ENCODE measurements at regions not wholly inside any gene's neighbourhood (a gene's known extent, or its start where the extent isn't known, plus 50 kb on each side); places are given as distances from the start of the nearest gene placed in this dataset.

DNA sequence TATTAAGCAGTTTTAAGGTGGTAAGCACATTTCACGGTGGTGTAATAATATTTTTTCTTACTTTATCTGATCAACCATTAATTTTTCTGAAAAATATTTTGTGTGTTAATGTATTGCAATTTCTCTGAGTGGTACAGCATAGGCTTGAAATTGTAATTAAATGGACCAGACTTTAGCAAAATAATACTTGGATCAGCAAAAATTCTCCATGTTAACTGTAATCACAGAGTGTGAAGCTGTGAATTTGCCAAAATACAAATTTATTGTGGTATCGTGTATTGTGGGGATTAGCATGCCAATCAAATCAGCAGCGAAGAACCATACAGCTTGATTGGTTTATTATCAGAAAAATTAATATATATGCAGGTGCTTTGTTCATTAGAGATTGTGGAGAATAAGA is 1088.9 kb upstream of the GYPC start:
- Histone ChIP-seq H3K27ac (no peak overlapping the region), H3K36me3 (no peaks in the 10 kb centered on the region), H3K27me3 (no peaks in the 10 kb centered on the region), H3K4me1 (ENCODE audit: insufficient read depth) (no peaks in the 10 kb centered on the region), H3K9me3 (no peaks in the 10 kb centered on the region), H3K4me3 (no peak overlapping the region)
- no peak for DNase-seq
- intact Hi-C loops (cut with DNase I) = no loop called here
- 47 to 52% (median 50%) methylated on average over 3 of the region's 3 CpGs for WGBS, 3 donors
- TF ChIP-seq, protein P1, sequence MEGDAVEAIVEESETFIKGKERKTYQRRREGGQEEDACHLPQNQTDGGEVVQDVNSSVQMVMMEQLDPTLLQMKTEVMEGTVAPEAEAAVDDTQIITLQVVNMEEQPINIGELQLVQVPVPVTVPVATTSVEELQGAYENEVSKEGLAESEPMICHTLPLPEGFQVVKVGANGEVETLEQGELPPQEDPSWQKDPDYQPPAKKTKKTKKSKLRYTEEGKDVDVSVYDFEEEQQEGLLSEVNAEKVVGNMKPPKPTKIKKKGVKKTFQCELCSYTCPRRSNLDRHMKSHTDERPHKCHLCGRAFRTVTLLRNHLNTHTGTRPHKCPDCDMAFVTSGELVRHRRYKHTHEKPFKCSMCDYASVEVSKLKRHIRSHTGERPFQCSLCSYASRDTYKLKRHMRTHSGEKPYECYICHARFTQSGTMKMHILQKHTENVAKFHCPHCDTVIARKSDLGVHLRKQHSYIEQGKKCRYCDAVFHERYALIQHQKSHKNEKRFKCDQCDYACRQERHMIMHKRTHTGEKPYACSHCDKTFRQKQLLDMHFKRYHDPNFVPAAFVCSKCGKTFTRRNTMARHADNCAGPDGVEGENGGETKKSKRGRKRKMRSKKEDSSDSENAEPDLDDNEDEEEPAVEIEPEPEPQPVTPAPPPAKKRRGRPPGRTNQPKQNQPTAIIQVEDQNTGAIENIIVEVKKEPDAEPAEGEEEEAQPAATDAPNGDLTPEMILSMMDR (IDR thresholded peaks at IDR 0.05) = no peak
- TF ChIP-seq POLR2A (IDR thresholded peaks at IDR 0.05) (no peak), EP300 (IDR thresholded peaks at IDR 0.05) (no peak)

DNA sequence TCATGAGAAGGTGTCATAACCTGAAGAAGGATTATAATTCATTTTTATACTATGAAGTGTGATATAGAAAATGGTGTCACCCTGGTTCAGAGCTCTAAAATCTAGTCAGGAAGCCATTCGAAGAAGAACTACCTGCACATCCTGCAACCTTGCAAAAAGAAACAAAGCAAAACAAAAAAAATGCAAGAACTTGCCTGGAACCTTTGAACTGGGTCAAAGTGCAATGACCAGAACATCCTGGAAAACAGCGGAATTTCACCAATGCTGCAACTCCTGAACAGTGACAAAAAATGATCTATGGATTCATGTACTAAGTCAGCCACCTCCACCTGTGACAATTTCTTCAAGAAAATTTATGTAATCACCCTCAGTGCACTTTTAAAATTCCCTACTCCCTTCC is 1083.3 kb upstream of the GYPC start:
- H3K4me3 ChIP-seq = no peak overlapping the region
- intact Hi-C loops (cut with DNase I) = no loop called here
- H3K27ac ChIP-seq = no peak overlapping the region
- H3K27me3 ChIP-seq = no peaks in the 10 kb centered on the region
- 59 to 77% (median 72%) methylated on average over 2 of the region's 2 CpGs for WGBS, 3 donors
- H3K4me1 ChIP-seq (ENCODE audit: insufficient read depth) = no peaks in the 10 kb centered on the region
- no peaks in the 10 kb centered on the region for H3K36me3 ChIP-seq
- TF ChIP-seq POLR2A (IDR thresholded peaks at IDR 0.05) = no peak
- TF ChIP-seq EP300 (IDR thresholded peaks at IDR 0.05) = no peak
- TF ChIP-seq, protein P1 (IDR thresholded peaks at IDR 0.05) = no peak
- no peak for DNase-seq
- no peaks in the 10 kb centered on the region for H3K9me3 ChIP-seq

DNA sequence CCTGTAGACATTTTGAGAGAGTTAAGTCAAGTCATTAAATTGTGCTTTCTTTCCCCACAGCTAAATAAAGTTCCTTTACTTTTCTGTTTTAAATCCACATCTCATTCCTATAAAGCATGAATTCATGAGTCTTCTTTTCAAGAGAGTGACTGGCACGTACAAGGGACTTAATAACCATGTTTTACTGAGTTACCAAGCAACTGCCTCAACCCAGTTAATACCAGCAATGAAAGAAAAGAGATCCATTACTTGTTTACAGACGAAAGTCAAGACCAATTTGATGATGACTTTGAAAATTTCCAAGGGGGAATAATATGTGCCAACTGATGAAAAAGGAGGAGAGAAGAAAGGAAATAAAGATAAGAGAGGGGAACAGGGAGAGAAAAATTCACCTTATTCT is 1082.5 kb upstream of the GYPC start:
- TF ChIP-seq POLR2A (IDR thresholded peaks at IDR 0.05) = no peak
- TF ChIP-seq, protein P1 (IDR thresholded peaks at IDR 0.05) = no peak
- no peak for TF ChIP-seq EP300 (IDR thresholded peaks at IDR 0.05)

DNA sequence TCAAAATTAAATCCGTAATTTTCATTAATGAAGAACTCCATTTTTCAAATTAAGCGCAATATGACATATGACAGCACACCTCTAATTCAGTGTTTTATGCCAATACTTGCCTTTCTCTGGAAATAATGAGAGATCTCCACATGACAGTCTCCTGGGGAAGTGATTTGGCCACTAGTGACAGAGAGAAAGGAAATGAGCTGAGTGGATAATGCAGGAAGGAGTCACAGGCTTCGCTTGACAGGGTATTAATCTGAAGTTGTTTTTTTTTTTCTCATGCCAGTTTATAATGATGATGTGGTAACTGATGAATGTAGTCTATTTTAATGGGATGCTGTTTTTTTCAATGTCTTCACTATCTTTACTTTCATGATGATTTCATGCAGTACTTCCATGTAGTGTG is 1079.4 kb upstream of the GYPC start:
- no peaks in the 10 kb centered on the region for H3K9me3 ChIP-seq
- DNase-seq = no peak
- H3K27ac ChIP-seq = no peak overlapping the region
- H3K4me1 ChIP-seq (ENCODE audit: insufficient read depth) = no peaks in the 10 kb centered on the region
- H3K27me3 ChIP-seq = no peaks in the 10 kb centered on the region
- 82 to 85% (median 82%) methylated on average over 3 of the region's 3 CpGs for WGBS, 3 donors
- intact Hi-C loops (cut with DNase I) = no loop called here
- H3K36me3 ChIP-seq = no peaks in the 10 kb centered on the region
- TF ChIP-seq POLR2A (IDR thresholded peaks at IDR 0.05) = no peak
- TF ChIP-seq EP300 (IDR thresholded peaks at IDR 0.05) = no peak
- TF ChIP-seq, protein P1 (IDR thresholded peaks at IDR 0.05) = no peak
- H3K4me3 ChIP-seq = no peak overlapping the region

More for the DNA sequence above, 1082.5 kb upstream of the GYPC start:
- H3K4me3 ChIP-seq = no peak overlapping the region
- H3K27ac ChIP-seq = no peak overlapping the region
- H3K27me3 ChIP-seq = no peaks in the 10 kb centered on the region
- 52 to 60% (median 55%) methylated on average over 2 of the region's 2 CpGs for WGBS, 3 donors
- no peaks in the 10 kb centered on the region for H3K9me3 ChIP-seq
- no peak for DNase-seq
- intact Hi-C loops (cut with DNase I) = no loop called here
- no peaks in the 10 kb centered on the region for H3K36me3 ChIP-seq
- H3K4me1 ChIP-seq (ENCODE audit: insufficient read depth) = no peaks in the 10 kb centered on the region

DNA sequence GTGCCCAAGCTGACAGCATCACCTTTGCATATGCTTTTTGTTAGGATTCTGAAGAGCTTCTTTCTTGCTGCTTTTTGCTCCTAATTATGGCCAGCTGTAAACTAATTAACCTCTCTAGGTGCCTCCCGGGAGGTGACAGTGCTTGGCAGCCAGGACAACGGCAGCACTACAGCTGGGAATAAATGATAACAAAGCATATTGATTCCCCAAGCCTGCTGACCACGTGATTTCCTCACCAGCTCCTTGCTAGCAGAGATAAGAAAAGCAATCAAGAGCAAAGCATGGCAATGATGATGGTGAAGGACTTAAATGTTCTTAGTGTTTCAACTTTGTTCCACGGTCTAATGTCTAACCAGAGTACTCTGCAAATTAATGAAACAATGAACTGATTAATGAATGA is 1074.4 kb upstream of the GYPC start:
- no peaks in the 10 kb centered on the region for H3K9me3 ChIP-seq
- WGBS, 3 donors = 12 to 21% (median 21%) methylated on average over 4 of the region's 4 CpGs
- TF ChIP-seq, protein P1 (IDR thresholded peaks at IDR 0.05) = no peak
- TF ChIP-seq POLR2A (IDR thresholded peaks at IDR 0.05) (no peak), EP300 (IDR thresholded peaks at IDR 0.05) (no peak)

More for the DNA sequence above, 1074.4 kb upstream of the GYPC start:
- Histone ChIP-seq H3K36me3 (no peaks in the 10 kb centered on the region), H3K27ac (no peak overlapping the region), H3K4me1 (ENCODE audit: insufficient read depth) (no peaks in the 10 kb centered on the region), H3K27me3 (no peaks in the 10 kb centered on the region), H3K4me3 (no peak overlapping the region)
- DNase-seq = no peak
- intact Hi-C loops (cut with DNase I) = no loop called here
